MM.1S (cell line): ENCODE measurements at regions not wholly inside any gene's neighbourhood (a gene's known extent, or its start where the extent isn't known, plus 50 kb on each side); places are given as distances from the start of the nearest gene placed in this dataset.

Experiments
- DNase-seq: peaks from one replicate; pipeline ENCODE4 v3.0.0-alpha.2; 2015
- H2AFZ ChIP-seq: fragments of 300-600 bp; sonication (generic); 2 replicates; pipeline ENCODE4 v1.6.0; 2016; ENCODE audit warnings: antibody characterized with exemption, low read length
- H3F3A ChIP-seq: fragments of 300-600 bp; sonication (generic); 2 replicates; pipeline ENCODE4 v1.6.1; 2016; ENCODE audit warnings: mild to moderate bottlenecking, antibody characterized with exemption, low read length, moderate library complexity, mixed read lengths; ENCODE audit not compliant: insufficient read depth
- H3K27ac ChIP-seq: fragments of 300-600 bp; sonication (generic); 2 replicates; pipeline ENCODE4 v1.5.1; 2016; ENCODE audit warnings: mild to moderate bottlenecking, low read length
- H3K27me3 ChIP-seq: fragments of 300-600 bp; sonication (generic); replicated peaks from 2 replicates; pipeline ENCODE4 v1.6.0; 2016; ENCODE audit warnings: low read length; ENCODE audit not compliant: insufficient read depth
- H3K36me3 ChIP-seq: fragments of 300-600 bp; sonication (generic); replicated peaks from 2 replicates; pipeline ENCODE4 v1.6.1; 2016; ENCODE audit warnings: mild to moderate bottlenecking, low read length, mixed read lengths; ENCODE audit not compliant: insufficient read depth
- H3K4me1 ChIP-seq: fragments of 300-600 bp; sonication (generic); 2 replicates; pipeline ENCODE4 v1.6.1; 2016; ENCODE audit warnings: low read length, mixed read lengths
- H3K4me2 ChIP-seq: fragments of 300-600 bp; sonication (generic); 2 replicates; pipeline ENCODE4 v1.6.0; 2016; ENCODE audit warnings: low read depth, low read length
- H3K4me3 ChIP-seq: fragments of 300-600 bp; sonication (generic); 2 replicates; pipeline ENCODE4 v1.5.1; 2016; ENCODE audit warnings: low read length, mixed read lengths
- H3K79me2 ChIP-seq: fragments of 300-600 bp; sonication (generic); 2 replicates; pipeline ENCODE4 v1.6.1; 2016; ENCODE audit warnings: mixed run types, low read length, mixed read lengths
- H3K9ac ChIP-seq: fragments of 300-600 bp; sonication (generic); 2 replicates; pipeline ENCODE4 v1.6.1; 2016; ENCODE audit warnings: low read length, mixed read lengths
- H3K9me2 ChIP-seq: fragments of 300-600 bp; sonication (generic); replicated peaks from 2 replicates; pipeline ENCODE4 v1.6.1; 2016; ENCODE audit warnings: mild to moderate bottlenecking, low read length, mixed read lengths; ENCODE audit not compliant: insufficient read depth
- H3K9me3 ChIP-seq: fragments of 300-600 bp; sonication (generic); replicated peaks from 2 replicates; pipeline ENCODE4 v1.6.1; 2016; ENCODE audit warnings: mild to moderate bottlenecking, low read length, mixed read lengths; ENCODE audit not compliant: insufficient read depth
- H4K20me1 ChIP-seq: fragments of 300-600 bp; sonication (generic); 2 replicates; pipeline ENCODE4 v1.6.1; 2016; ENCODE audit warnings: mild to moderate bottlenecking, low read length, moderate library complexity, mixed read lengths; ENCODE audit not compliant: insufficient read depth
- CTCF ChIP-seq: fragments of 300-600 bp; sonication (generic); IDR thresholded peaks from 2 replicates; pipeline ENCODE4 v1.5.1; 2016; ENCODE audit warnings: antibody characterized with exemption, low read length, mixed read lengths
- EZH2 ChIP-seq: fragments of 300-600 bp; sonication (generic); optimal IDR thresholded peaks from 2 replicates; pipeline ENCODE3; 2017; ENCODE audit warnings: low read depth, mild to moderate bottlenecking, antibody characterized with exemption, low read length, mixed read lengths
- EZH2phosphoT487 ChIP-seq: fragments of 300-600 bp; sonication (generic); IDR thresholded peaks from 2 replicates; pipeline ENCODE4 v1.6.1; 2018; ENCODE audit warnings: antibody characterized with exemption, low read length

GRCh38 chr11:92752122-92752521 is 217.3 kb upstream of the MTNR1B start:
- H2AFZ ChIP-seq: no peak overlapping the region
- no peak overlapping the region for H3K4me2 ChIP-seq
- H3F3A ChIP-seq: no peaks in the 10 kb centered on the region
- no peaks in the 10 kb centered on the region for H3K27me3 ChIP-seq
- no peaks in the 10 kb centered on the region for H3K79me2 ChIP-seq
- H4K20me1 ChIP-seq: no peaks in the 10 kb centered on the region
- H3K36me3 ChIP-seq: no peaks in the 10 kb centered on the region
- H3K4me1 ChIP-seq: no peaks in the 10 kb centered on the region
- H3K9me3 ChIP-seq: no peaks in the 10 kb centered on the region
- H3K27ac ChIP-seq: no peak overlapping the region
- H3K9ac ChIP-seq: no peak overlapping the region
- no peaks in the 10 kb centered on the region for H3K9me2 ChIP-seq
- TF ChIP-seq CTCF (no peak), EZH2phosphoT487 (no peak), EZH2 (no peak)
- no peak for DNase-seq
- H3K4me3 ChIP-seq: no peak overlapping the region

GRCh38 chr11:92753161-92753560 is 216.3 kb upstream of the MTNR1B start:
- no peak overlapping the region for H2AFZ ChIP-seq
- H3K9me3 ChIP-seq: no peaks in the 10 kb centered on the region
- H3K4me3 ChIP-seq: no peak overlapping the region
- H3K9ac ChIP-seq: no peak overlapping the region
- DNase-seq: no peak
- H3K36me3 ChIP-seq: no peaks in the 10 kb centered on the region
- H3K4me1 ChIP-seq: no peaks in the 10 kb centered on the region
- no peaks in the 10 kb centered on the region for H4K20me1 ChIP-seq
- H3K79me2 ChIP-seq: no peaks in the 10 kb centered on the region
- H3K27ac ChIP-seq: no peak overlapping the region
- H3K9me2 ChIP-seq: no peaks in the 10 kb centered on the region
- H3K27me3 ChIP-seq: no peaks in the 10 kb centered on the region
- H3F3A ChIP-seq: no peaks in the 10 kb centered on the region
- TF ChIP-seq EZH2 (no peak), CTCF (no peak), EZH2phosphoT487 (no peak)
- H3K4me2 ChIP-seq: no peak overlapping the region

GRCh38 chr11:92758241-92758780 is 211.1 kb upstream of the MTNR1B start:
- H3K27me3 ChIP-seq: no peaks in the 10 kb centered on the region
- no peaks in the 10 kb centered on the region for H3K9me3 ChIP-seq
- TF ChIP-seq EZH2phosphoT487 (no peak), EZH2 (no peak), CTCF (no peak)
- H3K4me1 ChIP-seq: peaks cover 4% of the 10 kb centered on the region; the same call in 1 of the 2 replicates
- H3K9ac ChIP-seq: no peak overlapping the region
- no peaks in the 10 kb centered on the region for H3K36me3 ChIP-seq
- H3F3A ChIP-seq: no peaks in the 10 kb centered on the region
- no peaks in the 10 kb centered on the region for H3K9me2 ChIP-seq
- DNase-seq: no peak
- H2AFZ ChIP-seq: no peak overlapping the region
- H3K4me2 ChIP-seq: no peak overlapping the region
- no peak overlapping the region for H3K27ac ChIP-seq
- H3K79me2 ChIP-seq: no peaks in the 10 kb centered on the region
- H4K20me1 ChIP-seq: no peaks in the 10 kb centered on the region
- no peak overlapping the region for H3K4me3 ChIP-seq
